Neural progenitor cell (in vitro differentiated cells): ENCODE measurements at regions not wholly inside any gene's neighbourhood (a gene's known extent, or its start where the extent isn't known, plus 50 kb on each side); places are given as distances from the start of the nearest gene placed in this dataset.

ENCODE experiments used
- DNase-seq: peaks from one replicate; pipeline ENCODE4 v3.0.0-alpha.2; 2016; ENCODE audit warnings: low spot score
- H2AFZ ChIP-seq: fragments of 200-600 bp; sonication (generic); replicated peaks from 2 replicates; pipeline ENCODE4 v1.6.1; 2016; ENCODE audit warnings: antibody characterized with exemption
- H3F3A ChIP-seq: fragments of 200-600 bp; sonication (generic); 2 replicates; pipeline ENCODE4 v1.6.1; 2016; ENCODE audit warnings: antibody characterized with exemption, low read depth
- H3K27ac ChIP-seq: fragments of 200-600 bp; sonication (generic); 2 replicates; pipeline ENCODE4 v1.5.1; 2016; ENCODE audit warnings: mild to moderate bottlenecking
- H3K27me3 ChIP-seq: fragments of 200-600 bp; sonication (generic); 2 replicates; pipeline ENCODE4 v1.6.1; 2016; ENCODE audit warnings: mild to moderate bottlenecking, moderate library complexity
- H3K36me3 ChIP-seq: fragments of 200-600 bp; sonication (generic); 2 replicates; pipeline ENCODE4 v1.5.1; 2016
- H3K4me1 ChIP-seq: fragments of 200-600 bp; sonication (generic); 2 replicates; pipeline ENCODE4 v1.6.1; 2016; ENCODE audit warnings: mixed run types
- H3K4me2 ChIP-seq: fragments of 200-600 bp; sonication (generic); 2 replicates; pipeline ENCODE4 v1.6.1; 2016
- H3K4me3 ChIP-seq: fragments of 200-600 bp; sonication (generic); 2 replicates; pipeline ENCODE4 v1.5.1; 2016
- H3K79me2 ChIP-seq: fragments of 200-600 bp; sonication (generic); 2 replicates; pipeline ENCODE4 v1.6.1; 2016; ENCODE audit warnings: low read depth
- H3K9ac ChIP-seq: fragments of 200-600 bp; sonication (generic); 2 replicates; pipeline ENCODE4 v1.6.1; 2016
- H3K9me3 ChIP-seq: fragments of 200-600 bp; sonication (generic); 2 replicates; pipeline ENCODE4 v1.5.1; 2016; ENCODE audit warnings: low read depth
- H4K20me1 ChIP-seq: fragments of 200-600 bp; sonication (generic); 2 replicates; pipeline ENCODE4 v1.6.1; 2016; ENCODE audit warnings: low read depth
- H3K27ac Mint-ChIP-seq: 3 replicates; pipeline ENCODE4 v1.8.0; 2021; ENCODE audit warnings: mixed read lengths
- H3K27me3 Mint-ChIP-seq: 2 replicates; pipeline ENCODE4 v1.8.0; 2022; ENCODE audit warnings: low read depth, mild to moderate bottlenecking, inconsistent platforms, moderate library complexity, mixed read lengths; ENCODE audit not compliant: insufficient read depth
- H3K36me3 Mint-ChIP-seq: 3 replicates; pipeline ENCODE4 v1.8.0; 2021; ENCODE audit warnings: mixed read lengths
- H3K4me1 Mint-ChIP-seq: 3 replicates; pipeline ENCODE4 v1.8.0; 2021; ENCODE audit warnings: mixed read lengths
- H3K4me3 Mint-ChIP-seq: 3 replicates; pipeline ENCODE4 v1.8.0; 2021; ENCODE audit warnings: mild to moderate bottlenecking, moderate library complexity, mixed read lengths
- H3K9me3 Mint-ChIP-seq: 3 replicates; pipeline ENCODE4 v1.8.0; 2020; ENCODE audit warnings: mixed read lengths
- CTCF ChIP-seq: fragments of 200-600 bp; sonication (generic); IDR thresholded peaks from 2 replicates; pipeline ENCODE4 v1.5.1; 2017; ENCODE audit warnings: antibody characterized with exemption, mild to moderate bottlenecking
- EZH2 ChIP-seq: fragments of 200-600 bp; sonication (generic); IDR thresholded peaks from 2 replicates; pipeline ENCODE4 v1.6.1; 2017; ENCODE audit warnings: antibody characterized with exemption, mild to moderate bottlenecking, moderate library complexity
- EZH2phosphoT487 ChIP-seq: fragments of 200-600 bp; sonication (generic); IDR thresholded peaks from 2 replicates; pipeline ENCODE4 v1.6.1; 2017; ENCODE audit warnings: antibody characterized with exemption

- Histone ChIP-seq H3F3A (no peaks in the 10 kb centered on the region), H3K9me3 (no peaks in the 10 kb centered on the region), H3K27me3 (no peaks in the 10 kb centered on the region), H4K20me1 (no peaks in the 10 kb centered on the region), H3K27ac (no peak overlapping the region), H3K36me3 (no peaks in the 10 kb centered on the region), H3K4me1 (no peaks in the 10 kb centered on the region), H3K9ac (no peak overlapping the region), H3K4me2 (no peak overlapping the region), H2AFZ (no peak overlapping the region), H3K4me3 (no peak overlapping the region), H3K79me2 (no peaks in the 10 kb centered on the region)
- no peaks in the 10 kb centered on the region for H3K36me3 Mint-ChIP-seq
- TF ChIP-seq EZH2 (no peak), EZH2phosphoT487 (no peak), CTCF (no peak)
- no peak overlapping the region for H3K4me3 Mint-ChIP-seq
- H3K4me1 Mint-ChIP-seq, result no peaks in the 10 kb centered on the region
- no peak for DNase-seq
- H3K27ac Mint-ChIP-seq, result no peak overlapping the region
- H3K9me3 Mint-ChIP-seq, result peaks cover 7% of the 10 kb centered on the region
- no peaks in the 10 kb centered on the region for H3K27me3 Mint-ChIP-seq
Observed at GRCh38 chr7:112648781-112649180, 141.4 kb downstream of the TMEM168 start.

GRCh38 chr7:112649560-112649959, 140.6 kb downstream of the TMEM168 start:
- Histone ChIP-seq H4K20me1 (no peaks in the 10 kb centered on the region), H3K79me2 (no peaks in the 10 kb centered on the region), H3F3A (no peaks in the 10 kb centered on the region), H3K27me3 (no peaks in the 10 kb centered on the region), H2AFZ (no peak overlapping the region), H3K36me3 (no peaks in the 10 kb centered on the region), H3K9ac (no peak overlapping the region), H3K4me2 (no peak overlapping the region), H3K9me3 (no peaks in the 10 kb centered on the region), H3K4me3 (no peak overlapping the region), H3K4me1 (no peaks in the 10 kb centered on the region), H3K27ac (no peak overlapping the region)
- peaks cover 7% of the 10 kb centered on the region for H3K9me3 Mint-ChIP-seq
- DNase-seq, result no peak
- no peaks in the 10 kb centered on the region for H3K27me3 Mint-ChIP-seq
- no peak for TF ChIP-seq EZH2
- TF ChIP-seq CTCF, result no peak
- TF ChIP-seq EZH2phosphoT487, result no peak
- no peaks in the 10 kb centered on the region for H3K4me1 Mint-ChIP-seq
- no peaks in the 10 kb centered on the region for H3K36me3 Mint-ChIP-seq
- H3K4me3 Mint-ChIP-seq, result no peak overlapping the region
- no peak overlapping the region for H3K27ac Mint-ChIP-seq

- TF ChIP-seq EZH2phosphoT487 (no peak), CTCF (no peak), EZH2 (no peak)
- H3K9me3 ChIP-seq, result no peaks in the 10 kb centered on the region
- H3K4me2 ChIP-seq, result no peak overlapping the region
- no peak for DNase-seq
- no peak overlapping the region for H3K9ac ChIP-seq
- H2AFZ ChIP-seq, result no peak overlapping the region
- H3K36me3 ChIP-seq, result no peaks in the 10 kb centered on the region
- H3K27me3 ChIP-seq, result no peaks in the 10 kb centered on the region
- H3F3A ChIP-seq, result no peaks in the 10 kb centered on the region
- Mint-ChIP-seq H3K27ac (no peak overlapping the region), H3K9me3 (no peaks in the 10 kb centered on the region), H3K36me3 (no peaks in the 10 kb centered on the region), H3K27me3 (no peaks in the 10 kb centered on the region), H3K4me1 (no peaks in the 10 kb centered on the region), H3K4me3 (no peak overlapping the region)
- no peaks in the 10 kb centered on the region for H3K79me2 ChIP-seq
- H4K20me1 ChIP-seq, result no peaks in the 10 kb centered on the region
- H3K4me3 ChIP-seq, result no peak overlapping the region
- H3K4me1 ChIP-seq, result no peaks in the 10 kb centered on the region
- H3K27ac ChIP-seq, result no peak overlapping the region
Observed at GRCh38 chr7:112654322-112655216, 135.6 kb downstream of the TMEM168 start.
